ENCODE measurements at regions not wholly inside any gene's neighbourhood (a gene's known extent, or its start where the extent isn't known, plus 50 kb on each side); places are given as distances from the start of the nearest gene placed in this dataset.
"Not testable (repeated sequence)": the region's sequence is repeated elsewhere in the genome, so short reads cannot be mapped to it uniquely, and the experiment has no call there.

DNA sequence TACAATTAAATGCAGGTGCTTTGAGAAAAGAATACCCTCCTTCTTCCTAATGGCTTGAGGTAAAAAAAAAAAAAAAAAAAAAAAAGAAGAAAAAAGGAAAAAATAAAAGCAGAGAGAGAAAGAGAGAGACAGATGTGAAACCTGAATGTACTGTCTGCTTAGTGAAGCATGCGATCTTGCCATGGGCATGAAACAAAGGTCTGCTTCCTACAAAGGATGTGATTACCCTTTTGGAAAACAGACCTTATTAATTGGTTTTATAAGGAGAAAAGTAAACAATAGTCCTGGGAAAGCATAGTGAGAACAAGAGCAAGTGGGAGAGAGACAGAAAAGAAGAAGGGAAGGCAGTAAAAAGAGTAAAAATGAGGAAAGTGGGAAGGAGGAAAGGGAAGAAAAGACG is 526.1 kb upstream of the PABPC4L start:
- DNase-seq (ENCODE audit: low read depth in 2 of 2) = no peak

DNA sequence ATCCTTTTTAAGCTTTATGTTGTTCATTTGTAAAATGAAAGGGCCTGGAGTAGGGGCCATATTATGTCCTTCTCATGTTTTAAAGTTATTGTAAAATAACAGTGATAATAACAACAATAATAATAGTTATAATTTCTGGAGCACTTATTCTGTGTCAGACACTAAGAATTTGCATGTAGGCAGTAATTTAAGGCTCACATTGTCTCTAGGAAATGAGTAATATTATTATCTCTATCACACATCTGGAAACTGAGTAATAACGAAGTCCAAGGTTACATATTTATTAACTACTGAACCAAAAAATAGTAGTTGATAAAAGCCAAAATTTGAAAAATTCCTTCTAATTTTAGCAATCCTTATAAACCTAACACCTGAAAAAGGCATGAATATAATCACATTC is 520.7 kb upstream of the PABPC4L start:
- DNase-seq (ENCODE audit: low read depth in 2 of 2) = peak in 1 of 2 donors; percentile 11

DNA sequence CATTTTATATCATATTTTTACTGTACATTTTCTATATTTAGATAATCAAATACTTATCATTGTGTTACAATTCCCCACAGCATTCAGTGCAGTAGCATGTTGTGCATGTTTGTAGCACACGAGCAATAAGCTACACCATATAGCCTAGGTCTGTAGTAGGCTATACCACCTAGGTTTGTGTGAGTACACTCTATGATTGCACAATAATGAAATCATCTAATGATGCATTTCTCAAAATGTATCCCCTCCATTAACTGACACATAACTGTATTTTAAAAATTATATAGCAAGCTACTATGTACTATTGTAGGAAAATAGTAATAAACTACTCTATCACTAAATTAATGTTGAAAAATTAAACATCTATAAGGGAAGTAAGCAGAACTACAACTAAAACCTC is 518.4 kb upstream of the PABPC4L start:
- DNase-seq (ENCODE audit: low read depth in 2 of 2) = no peak

DNA sequence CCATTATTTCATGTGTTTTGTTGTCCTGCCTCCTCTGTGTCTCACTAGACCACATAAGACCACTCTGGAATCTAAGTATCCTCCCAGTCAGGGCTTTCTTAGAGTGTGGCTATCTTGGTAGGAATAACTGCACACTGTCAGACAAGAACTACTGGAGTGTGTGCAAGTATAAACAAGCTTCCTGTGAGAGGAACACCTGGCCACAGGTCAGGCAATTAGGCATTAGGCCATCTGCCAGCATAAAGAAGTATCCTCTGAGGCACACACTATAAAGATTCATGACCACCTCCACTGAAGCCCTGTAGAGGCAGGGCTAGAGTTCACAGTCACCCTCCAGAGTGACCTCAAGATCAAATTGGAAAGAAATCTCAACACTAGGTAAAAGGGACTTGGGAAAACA is 507.0 kb upstream of the PABPC4L start:
- no peak for DNase-seq (ENCODE audit: low read depth in 2 of 2)

DNA sequence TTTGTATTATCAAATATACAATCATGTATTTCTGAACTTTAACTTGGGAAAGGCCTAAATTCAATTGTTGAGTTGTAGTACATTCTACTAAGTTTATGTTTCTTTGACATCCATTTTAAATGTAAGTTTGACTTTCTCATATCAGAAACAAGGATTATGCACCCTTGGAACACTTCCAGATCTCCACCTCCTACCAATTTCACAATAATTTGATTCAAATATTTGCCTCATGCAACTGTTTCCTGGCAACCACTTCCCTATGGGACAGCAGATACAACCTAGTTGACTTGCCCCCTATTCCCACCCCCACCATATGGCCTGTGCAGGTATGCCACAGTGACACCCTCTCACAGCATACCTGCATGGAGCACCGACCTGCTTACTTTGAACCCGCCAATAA is 506.4 kb upstream of the PABPC4L start:
- DNase-seq (ENCODE audit: low read depth in 2 of 2) = no peak

DNA sequence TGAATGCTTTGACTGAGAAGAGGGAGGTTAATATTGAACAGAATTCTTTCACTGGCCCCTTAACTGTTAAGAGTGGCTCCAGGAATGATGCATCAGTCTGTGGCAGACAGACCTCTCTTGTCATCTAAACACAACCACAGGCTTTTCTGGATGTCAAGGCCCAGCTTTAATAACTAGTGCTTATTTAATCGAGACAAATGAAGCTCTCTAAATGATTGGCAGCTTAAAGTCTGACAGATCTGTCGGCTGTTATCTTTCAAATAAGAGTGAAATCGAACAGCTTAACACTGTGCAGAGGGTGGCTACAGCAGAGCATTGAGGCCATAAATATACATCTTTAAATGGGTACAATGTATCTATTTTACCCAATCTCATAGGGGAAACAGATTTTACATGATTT is 500.8 kb upstream of the PABPC4L start:
- no peak for DNase-seq (ENCODE audit: low read depth in 2 of 2)

DNA sequence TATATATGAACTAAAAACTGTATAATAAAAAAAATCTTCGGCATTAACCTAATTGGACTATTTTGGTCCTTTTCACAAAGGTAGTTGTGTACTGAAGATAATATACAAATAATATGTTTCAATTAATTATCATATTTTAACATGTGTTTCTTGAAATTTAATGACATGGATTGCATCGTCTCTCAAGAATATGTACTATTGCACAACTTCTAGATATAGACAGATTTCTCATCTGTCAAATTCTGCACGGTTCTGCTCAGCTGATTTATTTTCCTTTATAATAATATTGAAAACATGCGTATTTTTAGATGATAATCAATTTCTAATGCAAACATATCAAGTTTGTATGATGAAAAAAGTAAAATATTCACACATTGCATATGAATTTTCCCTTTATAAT is 498.7 kb upstream of the PABPC4L start:
- DNase-seq (ENCODE audit: low read depth in 2 of 2) = no peak

DNA sequence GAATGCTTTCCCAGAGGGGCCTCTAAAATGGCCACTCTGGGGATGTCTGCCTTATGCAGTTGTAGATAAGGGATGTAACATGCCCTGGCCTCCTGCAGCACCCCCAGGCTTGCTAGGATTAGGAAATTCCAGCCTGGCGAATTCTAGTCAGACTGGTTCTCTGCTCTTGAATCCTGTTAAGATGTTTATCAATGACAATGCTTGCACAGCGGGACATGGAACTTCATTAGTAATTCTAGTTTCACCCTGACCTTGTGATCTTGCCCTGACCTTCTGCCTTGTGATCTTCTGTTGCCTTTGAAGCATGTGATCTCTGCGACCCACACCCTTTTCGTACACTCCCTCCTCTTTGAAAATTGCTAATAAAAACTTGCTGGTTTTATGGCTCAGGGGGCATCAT is 497.2 kb upstream of the PABPC4L start:
- DNase-seq (ENCODE audit: low read depth in 2 of 2) = not testable (repeated sequence)

DNA sequence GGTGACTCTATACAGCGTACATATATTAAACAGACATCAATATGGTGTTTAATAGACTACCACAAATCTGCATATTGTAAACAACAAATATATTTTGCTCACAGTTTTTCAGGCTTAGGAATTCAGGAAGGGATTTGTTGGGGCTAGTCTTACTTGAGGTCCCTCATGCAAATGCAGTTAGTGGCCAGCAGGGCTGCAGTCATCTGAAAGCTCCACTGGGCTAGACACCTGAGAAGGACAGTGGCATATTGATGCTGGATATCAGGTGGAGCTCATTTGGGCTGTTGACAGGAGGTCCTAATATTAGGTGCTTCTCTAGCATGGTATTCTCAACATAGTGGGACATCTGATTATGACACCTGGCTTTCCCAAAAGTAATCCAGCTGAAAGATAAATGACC is 493.8 kb upstream of the PABPC4L start:
- DNase-seq (ENCODE audit: low read depth in 2 of 2) = no peak

DNA sequence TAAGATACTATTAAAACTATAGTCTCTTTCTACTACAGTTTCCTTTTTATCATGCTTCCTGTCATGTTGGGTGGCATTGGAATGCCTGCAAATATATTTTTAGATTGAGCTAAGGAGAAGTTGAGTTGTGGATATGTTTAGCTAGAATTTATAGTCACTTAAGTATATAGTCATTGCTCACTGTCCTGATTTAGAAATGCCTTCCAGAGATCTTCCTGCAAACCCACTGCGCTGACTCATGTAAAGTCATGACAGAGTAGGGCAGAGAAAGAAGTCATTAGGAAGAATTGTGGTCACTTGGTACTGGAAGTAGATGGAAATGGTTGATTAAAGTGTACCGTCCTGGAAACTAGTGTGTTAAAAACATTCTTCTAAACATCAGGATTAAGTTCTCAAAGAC is 490.3 kb upstream of the PABPC4L start:
- DNase-seq (ENCODE audit: low read depth in 2 of 2) = no peak

DNA sequence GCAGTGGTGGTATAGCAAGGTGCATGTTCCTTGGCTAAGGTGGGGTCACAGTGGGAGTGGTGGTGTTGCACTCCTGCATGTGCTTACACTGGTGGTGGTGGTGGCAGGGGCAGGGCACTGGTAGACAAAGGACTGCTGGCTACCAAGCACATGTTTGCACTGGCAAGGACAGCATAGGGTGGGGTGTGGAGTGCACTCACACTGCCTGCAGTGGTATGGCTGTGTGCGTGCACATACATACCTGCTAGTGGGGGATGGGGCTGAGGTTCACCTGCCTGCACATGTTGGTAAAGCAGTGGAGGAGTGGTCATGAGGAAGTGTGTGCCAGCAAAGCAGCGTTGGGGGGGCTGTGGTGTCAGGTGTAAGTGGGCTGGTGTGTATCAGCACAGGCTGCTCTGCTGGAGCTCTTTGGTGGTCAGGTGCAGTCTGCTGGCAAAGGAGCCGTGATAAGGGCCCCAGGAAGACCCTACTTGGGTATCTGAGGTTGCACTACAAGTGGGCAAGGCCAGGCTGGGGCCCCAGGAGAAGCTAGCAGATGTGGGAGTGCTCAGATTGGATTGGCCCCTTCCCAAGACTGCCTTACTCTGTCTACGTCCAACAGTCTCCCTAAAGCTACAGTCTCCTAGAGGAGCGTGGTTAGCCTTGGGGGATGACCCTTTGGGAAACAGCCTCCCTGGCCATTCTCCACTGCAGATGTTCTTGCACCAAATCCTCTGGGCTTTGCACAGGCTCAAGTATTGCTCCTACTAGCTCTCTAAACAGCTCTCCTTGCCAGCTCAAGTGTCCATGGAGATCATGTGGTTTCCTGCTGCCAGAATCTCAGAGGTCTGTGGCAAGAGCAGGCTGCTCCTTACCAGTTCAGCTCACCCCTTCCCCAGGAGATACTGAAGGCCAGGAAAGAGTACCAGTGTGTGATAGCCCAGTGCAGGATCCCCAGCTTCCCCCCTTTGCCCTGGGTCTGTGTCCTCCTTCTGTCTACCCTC is 486.3 kb upstream of the PABPC4L start:
- DNase-seq (ENCODE audit: low read depth in 2 of 2) = no peak

DNA sequence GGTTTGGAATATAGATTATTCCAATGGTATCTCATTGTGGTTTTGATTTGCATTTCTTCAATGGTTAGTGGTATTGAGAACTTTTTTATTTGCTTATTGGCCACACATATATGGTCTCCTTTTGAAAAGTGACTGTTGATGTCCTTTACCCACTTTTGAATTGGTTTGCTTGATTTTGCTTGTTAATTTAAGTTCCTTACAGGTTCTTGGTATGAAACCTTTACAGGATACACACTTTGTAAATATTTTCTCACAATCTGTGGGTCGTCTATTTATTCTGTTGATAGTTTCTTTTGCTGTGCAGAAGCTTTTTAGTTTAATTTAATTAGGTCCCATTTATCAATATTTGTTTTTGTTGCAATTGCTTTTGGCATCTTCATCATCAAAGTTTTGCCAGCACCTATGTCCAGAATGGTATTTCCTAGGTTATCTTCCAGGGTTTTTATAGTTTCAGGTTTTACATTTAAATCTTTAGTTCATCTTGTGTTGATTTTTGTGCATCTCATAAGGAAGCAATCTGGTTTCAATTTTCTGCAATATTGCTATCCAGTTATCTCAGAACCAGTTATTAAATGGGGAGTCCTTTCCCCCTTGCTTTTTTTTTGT is 475.7 kb upstream of the PABPC4L start:
- DNase-seq (ENCODE audit: low read depth in 2 of 2) = no peak

DNA sequence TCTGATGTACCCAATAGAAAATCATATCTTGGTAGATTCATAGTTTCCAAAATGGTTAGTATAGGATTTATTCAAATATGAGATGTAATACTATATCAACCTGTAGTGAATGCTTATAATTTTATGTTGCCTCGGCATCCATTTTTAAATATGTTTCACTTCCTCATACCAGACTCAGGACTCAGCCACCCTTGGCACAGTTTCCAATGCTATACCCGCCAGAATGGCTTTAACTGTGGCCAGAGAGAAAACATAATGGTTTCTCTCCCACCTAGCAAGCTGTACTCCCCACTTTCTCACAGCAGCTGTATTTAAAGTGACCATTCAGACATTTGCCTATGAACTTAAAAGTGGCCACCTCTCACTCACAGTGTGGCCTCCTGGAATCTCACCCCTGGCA is 466.6 kb upstream of the PABPC4L start:
- DNase-seq (ENCODE audit: low read depth in 2 of 2) = no peak

DNA sequence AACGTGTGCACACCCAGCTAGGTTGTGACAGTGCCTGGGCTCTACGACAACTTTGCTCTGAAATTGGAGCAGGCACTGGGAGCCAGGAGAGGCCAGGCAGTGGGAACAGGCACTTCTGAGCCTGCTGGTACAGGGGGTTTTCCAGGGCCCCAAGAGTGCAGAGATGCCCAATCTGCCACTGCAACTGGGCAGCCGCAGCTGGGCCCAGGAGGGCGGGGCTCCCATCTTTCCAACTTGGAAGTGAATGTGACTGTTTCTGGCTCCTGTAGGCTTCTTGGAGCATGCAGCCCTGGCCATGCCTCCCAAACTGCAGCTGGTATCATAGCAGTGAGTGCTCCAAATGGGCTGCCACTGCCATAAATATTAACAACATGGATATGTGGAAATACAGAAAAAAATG is 465.1 kb upstream of the PABPC4L start:
- DNase-seq (ENCODE audit: low read depth in 2 of 2) = no peak

DNA sequence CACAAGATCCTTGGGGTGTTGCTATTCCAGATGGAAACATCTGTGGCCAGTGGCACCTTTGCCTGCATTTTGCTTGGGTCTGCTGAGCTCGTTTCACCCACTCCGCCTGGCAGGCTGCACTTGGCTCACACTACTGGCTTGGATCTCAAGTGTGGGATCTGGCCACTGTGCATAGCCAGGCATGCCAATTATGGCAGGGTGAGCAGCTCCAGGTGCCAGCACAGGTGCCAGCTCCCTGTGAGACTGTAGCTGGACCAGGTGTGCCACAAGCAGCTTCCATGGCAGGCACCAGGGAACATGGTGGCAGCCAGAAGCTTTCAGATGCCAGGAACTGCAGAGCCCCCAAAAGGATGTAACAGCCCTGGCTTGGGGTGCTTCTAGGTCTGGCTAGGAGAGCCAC is 463.8 kb upstream of the PABPC4L start:
- no peak for DNase-seq (ENCODE audit: low read depth in 2 of 2)

DNA sequence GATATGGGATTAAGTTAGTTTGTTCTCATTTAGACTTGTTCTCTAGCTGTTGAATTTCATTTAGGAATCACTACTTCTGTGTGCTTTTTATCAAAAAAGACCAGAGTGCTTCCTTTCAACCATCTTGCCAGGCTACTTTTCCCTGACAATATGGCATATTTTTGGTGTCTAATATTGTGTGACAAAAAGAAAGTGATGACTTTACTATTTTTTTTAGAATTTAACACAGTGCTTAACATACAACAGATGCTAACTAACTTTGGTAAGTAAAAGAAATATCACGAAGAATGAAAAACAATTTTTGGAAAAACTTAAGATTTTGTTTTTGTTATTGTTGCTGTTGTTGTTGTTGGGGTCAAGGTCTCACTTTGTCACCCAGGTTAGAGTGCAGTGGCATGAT is 462.2 kb upstream of the PABPC4L start:
- DNase-seq (ENCODE audit: low read depth in 2 of 2) = no peak

DNA sequence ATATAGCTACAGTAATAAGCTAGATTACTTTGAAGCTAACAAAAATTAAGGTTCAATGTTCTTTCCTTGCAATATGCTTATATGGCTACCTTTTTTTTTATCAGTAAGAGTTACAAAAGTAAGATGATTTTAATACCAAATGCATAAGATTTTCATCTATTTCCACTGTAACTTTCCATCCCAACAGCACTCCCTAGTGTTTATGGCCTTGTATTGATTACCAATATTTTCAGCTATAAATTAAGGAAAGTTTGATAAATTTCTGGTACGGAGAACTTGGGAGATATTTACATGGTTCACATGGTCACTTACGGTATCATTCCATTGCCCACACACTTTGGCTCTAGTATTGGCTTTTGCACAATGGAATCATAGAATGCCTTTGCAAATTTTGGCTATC is 448.9 kb upstream of the PABPC4L start:
- DNase-seq (ENCODE audit: low read depth in 2 of 2) = peak in 1 of 2 donors; percentile 5

DNA sequence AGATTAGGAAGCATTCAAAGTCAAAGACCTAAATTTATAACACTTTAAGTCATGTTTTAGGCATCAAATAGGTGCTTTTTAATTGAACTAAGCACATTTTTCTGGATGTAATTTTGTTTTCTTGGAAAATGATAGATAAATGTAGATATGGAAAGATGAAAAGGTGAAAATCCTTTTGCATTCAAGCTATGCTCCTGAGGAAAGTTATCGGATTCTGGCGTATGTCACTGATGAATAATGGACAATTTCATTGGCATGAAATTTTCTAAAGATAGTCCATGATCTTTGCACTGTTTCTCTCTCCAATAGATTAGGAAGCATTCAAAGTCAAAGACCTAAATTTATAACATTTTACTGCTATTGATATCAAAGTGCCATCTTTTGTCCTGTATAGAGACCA is 444.2 kb upstream of the PABPC4L start:
- DNase-seq (ENCODE audit: low read depth in 2 of 2) = no peak

DNA sequence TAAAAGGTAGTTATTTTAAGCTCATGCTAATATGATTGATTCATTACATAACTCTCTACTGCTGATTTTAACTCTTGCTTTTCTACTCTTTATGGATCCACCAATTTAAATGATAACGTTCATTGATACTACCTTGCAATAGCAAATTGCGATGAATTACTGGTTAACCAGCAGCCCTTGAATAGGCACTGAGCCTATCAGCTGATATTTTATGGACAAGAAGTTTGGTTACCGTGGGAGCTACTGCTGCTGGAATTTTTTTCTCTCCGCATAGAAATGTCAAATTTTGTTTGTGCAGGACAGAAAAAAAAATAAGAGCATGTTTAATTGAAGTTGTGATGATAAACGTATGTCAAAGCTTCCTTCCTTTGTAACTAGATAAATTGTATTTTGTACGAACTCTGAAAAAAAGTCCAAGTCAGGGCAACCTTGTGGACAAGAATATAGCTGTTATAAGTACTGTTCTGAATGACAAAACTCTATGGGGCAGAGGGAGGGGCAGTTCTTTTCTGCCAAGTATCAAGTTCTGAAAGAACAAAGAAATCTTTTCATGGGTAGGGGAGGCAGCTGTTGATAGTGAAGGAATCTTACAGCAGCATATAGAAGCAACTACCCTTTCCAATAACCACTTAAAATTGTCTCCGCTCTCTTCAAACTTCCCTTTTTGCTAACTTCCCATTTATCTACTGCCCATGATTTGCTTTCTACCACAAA is 434.9 kb upstream of the PABPC4L start:
- DNase-seq (ENCODE audit: low read depth in 2 of 2) = peak; percentile 1 to 49

DNA sequence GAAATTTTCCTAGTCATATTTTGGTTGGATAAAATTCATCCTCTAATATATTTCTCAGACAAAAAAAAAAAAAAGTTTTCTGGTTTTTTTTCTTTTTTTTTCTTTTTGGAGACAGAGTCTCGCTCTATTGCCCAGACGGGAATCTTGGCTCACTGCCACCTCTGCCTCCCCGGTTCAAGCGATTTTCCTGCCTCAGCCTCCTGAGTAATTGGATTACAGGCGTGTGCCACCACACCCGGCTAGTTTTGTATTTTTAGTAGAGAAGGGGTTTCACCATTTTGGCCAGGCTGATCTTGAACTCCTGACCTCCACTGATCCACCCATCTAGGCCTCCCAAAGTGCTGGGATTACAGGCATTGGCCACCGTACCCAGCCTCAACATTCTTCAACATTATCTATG is 432.7 kb upstream of the PABPC4L start:
- DNase-seq (ENCODE audit: low read depth in 2 of 2) = no peak

DNA sequence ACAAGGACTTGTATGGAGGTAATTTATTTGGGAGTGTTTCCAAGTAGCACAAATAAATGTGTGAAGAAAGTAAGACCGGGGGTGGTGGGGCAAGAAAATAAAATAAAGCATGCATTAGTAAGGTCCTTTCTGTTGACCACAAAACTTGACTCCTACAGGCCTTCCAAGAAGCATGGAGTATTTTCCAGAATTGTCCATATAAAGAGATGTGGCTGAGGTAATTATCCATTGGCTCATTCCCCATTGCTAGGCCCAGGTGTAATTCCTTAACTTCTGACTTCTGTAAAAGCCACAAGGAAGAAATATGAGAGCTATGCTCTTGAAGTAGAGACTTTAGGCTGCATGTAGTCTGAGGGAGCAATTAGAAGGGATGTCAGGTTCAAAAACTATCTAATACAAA is 430.5 kb upstream of the PABPC4L start:
- DNase-seq (ENCODE audit: low read depth in 2 of 2) = no peak

DNA sequence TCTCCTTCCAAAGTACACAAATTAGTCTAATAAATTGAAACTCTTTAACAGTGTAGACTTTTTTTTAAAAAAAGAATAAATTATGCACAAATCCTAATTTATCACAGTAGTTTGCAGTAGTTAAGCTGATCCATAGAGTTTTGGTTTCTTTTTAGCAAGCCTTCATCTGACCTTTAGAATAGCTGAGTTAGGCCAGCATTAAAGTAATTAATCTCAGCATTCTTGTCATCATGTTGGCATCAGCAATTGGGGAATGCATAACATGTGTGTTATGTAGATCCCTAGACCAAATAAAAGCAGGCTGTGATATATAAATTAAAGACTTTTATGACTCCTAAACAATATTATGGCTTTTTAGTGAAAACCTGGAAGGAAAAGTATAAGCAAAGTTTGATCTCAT is 426.5 kb upstream of the PABPC4L start:
- no peak for DNase-seq (ENCODE audit: low read depth in 2 of 2)

DNA sequence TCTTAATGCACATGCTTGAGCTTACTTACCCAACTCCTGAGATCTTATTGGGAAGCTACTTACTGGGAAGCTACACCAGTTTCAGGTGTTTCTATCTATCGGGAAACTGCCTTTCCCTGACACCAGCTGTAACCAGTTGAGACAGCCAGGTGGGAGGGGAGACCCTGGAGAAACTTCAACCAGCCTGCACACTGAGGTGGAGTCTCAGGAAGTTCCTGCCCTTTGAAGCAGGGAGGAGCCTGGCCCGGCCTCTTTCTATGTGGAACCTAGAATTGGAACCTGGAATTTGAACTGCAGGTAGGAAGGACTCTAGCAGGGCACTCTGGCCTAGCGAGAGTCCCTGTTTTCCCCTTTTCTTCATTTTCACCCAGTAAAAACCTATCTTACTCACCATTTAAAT is 425.8 kb upstream of the PABPC4L start:
- no peak for DNase-seq (ENCODE audit: low read depth in 2 of 2)
